ENCODE measurements at regions not wholly inside any gene's neighbourhood (a gene's known extent, or its start where the extent isn't known, plus 50 kb on each side); places are given as distances from the start of the nearest gene placed in this dataset.

DNA sequence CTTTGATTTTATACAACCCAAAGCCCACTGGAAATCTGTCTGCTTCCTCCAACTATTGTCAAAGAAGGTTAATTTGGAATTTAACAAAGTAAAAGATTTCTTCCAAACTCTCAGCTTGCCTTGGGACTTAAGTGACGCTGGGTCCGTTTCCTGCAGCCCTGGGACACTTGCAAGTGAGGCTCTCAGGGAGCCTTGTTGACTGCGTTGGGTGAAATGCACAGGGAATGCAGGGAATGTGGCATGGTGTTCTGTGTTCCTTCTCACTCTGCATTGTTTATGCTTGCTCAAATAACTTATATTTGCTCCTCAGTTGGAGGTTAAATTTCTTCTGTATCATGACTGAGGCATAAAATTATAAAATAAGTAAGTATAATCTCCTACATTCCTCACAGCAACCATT lies 60.9 kb upstream of the TJP1 start:
- no peak overlapping the region for H3K4me3 ChIP-seq (ENCODE audit: low read depth, low read length)
- no peak for DNase-seq (ENCODE audit: low read depth)
- TF ChIP-seq POLR2A (IDR thresholded peaks at IDR 0.05; ENCODE audit: extremely low read depth, insufficient read length) (no peak), MYC (IDR thresholded peaks at IDR 0.05; ENCODE audit: low read depth, low read length) (no peak)
- TF ChIP-seq, protein P1, sequence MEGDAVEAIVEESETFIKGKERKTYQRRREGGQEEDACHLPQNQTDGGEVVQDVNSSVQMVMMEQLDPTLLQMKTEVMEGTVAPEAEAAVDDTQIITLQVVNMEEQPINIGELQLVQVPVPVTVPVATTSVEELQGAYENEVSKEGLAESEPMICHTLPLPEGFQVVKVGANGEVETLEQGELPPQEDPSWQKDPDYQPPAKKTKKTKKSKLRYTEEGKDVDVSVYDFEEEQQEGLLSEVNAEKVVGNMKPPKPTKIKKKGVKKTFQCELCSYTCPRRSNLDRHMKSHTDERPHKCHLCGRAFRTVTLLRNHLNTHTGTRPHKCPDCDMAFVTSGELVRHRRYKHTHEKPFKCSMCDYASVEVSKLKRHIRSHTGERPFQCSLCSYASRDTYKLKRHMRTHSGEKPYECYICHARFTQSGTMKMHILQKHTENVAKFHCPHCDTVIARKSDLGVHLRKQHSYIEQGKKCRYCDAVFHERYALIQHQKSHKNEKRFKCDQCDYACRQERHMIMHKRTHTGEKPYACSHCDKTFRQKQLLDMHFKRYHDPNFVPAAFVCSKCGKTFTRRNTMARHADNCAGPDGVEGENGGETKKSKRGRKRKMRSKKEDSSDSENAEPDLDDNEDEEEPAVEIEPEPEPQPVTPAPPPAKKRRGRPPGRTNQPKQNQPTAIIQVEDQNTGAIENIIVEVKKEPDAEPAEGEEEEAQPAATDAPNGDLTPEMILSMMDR (IDR thresholded peaks at IDR 0.05; ENCODE audit: low read depth, low read length) = no peak
- TF ChIP-seq, protein P2, sequence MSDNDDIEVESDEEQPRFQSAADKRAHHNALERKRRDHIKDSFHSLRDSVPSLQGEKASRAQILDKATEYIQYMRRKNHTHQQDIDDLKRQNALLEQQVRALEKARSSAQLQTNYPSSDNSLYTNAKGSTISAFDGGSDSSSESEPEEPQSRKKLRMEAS (IDR thresholded peaks at IDR 0.05; ENCODE audit: low read depth, low read length) = no peak

DNA sequence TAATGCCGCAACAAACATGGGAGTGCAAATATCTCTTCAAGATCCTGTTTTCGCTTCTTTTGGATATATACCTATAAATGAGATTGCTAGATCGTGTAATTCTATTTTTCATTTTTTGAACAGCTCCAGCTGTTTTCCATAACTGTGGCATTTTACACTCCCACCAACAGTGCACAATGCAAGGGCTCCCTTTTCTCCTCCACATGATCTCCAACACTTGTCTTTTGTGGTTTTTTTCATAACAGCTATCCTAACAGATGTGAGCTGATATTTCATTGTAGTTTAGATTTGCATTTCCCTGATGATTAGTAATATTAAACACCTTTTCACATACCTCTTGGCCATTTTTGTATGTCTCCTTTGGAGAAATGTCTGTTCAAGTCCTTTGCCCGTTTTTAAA lies 58.6 kb upstream of the TJP1 start:
- DNase-seq (ENCODE audit: low read depth) = no peak
- TF ChIP-seq, protein P2 (IDR thresholded peaks at IDR 0.05; ENCODE audit: low read depth, low read length) = no peak
- TF ChIP-seq, protein P1 (IDR thresholded peaks at IDR 0.05; ENCODE audit: low read depth, low read length) = no peak
- no peak for TF ChIP-seq POLR2A (IDR thresholded peaks at IDR 0.05; ENCODE audit: extremely low read depth, insufficient read length)
- TF ChIP-seq MYC (IDR thresholded peaks at IDR 0.05; ENCODE audit: low read depth, low read length) = no peak
- no peak overlapping the region for H3K4me3 ChIP-seq (ENCODE audit: low read depth, low read length)

DNA sequence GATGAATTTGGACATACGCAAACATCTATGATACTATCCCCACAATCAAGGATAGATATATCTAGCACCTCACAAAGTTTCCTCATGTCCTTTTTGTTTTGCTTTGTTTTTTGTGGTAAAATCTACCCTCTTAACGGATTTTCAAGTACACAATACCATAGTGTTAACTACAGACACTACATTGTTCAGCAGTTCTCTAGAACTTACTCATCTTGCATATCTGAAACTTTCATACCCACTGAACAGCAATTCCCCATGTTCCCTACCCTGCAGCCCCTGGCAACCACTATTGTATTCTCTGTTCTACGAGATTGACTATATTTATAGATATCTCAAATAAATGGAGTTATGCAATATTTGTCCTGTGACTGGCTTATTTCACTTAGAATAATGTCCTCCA lies 58.1 kb upstream of the TJP1 start:
- DNase-seq (ENCODE audit: low read depth) = no peak
- TF ChIP-seq, protein P2 (IDR thresholded peaks at IDR 0.05; ENCODE audit: low read depth, low read length) = no peak
- TF ChIP-seq POLR2A (IDR thresholded peaks at IDR 0.05; ENCODE audit: extremely low read depth, insufficient read length) (no peak), MYC (IDR thresholded peaks at IDR 0.05; ENCODE audit: low read depth, low read length) (no peak)
- TF ChIP-seq, protein P1 (IDR thresholded peaks at IDR 0.05; ENCODE audit: low read depth, low read length) = no peak
- H3K4me3 ChIP-seq (ENCODE audit: low read depth, low read length) = no peak overlapping the region

DNA sequence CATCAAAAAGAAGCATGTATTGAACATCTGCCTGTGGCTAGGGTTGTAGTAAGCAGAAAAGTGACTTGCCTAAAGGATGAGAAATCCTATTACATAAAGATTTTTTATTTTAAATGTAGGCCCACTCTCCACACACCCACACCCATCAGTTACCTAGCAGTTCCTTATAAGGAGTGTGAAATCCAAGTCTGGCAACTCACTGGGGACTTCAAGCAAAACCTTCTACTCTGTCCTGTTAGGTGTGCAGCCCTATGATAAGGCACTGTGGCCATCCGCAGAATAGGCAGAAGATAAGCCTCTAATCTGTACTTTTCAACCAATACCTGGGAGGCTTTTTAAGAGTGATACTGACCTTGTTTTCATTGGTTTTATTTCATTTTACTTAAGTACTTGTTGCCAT lies 52.7 kb upstream of the TJP1 start:
- DNase-seq (ENCODE audit: low read depth) = no peak
- H3K4me3 ChIP-seq (ENCODE audit: low read depth, low read length) = no peak overlapping the region
- TF ChIP-seq MYC (IDR thresholded peaks at IDR 0.05; ENCODE audit: low read depth, low read length) (no peak), POLR2A (IDR thresholded peaks at IDR 0.05; ENCODE audit: extremely low read depth, insufficient read length) (no peak)
- TF ChIP-seq, protein P1 (IDR thresholded peaks at IDR 0.05; ENCODE audit: low read depth, low read length) = no peak
- TF ChIP-seq, protein P2 (IDR thresholded peaks at IDR 0.05; ENCODE audit: low read depth, low read length) = no peak

DNA sequence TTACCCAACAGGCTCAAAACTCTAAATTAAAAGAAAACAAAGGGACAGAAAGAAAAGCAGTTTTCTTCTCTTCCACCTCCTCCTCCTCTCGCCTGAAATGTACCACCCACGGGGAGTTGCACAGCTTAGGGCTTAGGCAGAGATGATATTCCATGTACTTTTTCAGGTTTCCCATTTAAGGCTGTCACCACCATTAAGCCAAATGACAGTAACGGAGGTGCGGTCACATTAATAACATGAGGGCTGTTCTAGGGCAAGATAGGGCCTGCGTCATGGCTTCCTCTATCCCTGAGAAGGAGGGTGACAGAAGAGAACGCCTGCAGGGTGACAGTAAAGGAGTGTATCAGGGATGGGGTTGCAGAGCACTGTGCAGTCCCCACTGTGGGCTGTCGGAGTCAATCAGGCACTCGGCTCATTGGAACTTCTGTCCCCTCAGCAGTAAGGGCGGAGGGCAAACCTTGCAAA lies 51.7 kb upstream of the TJP1 start:
- TF ChIP-seq MYC (IDR thresholded peaks at IDR 0.05; ENCODE audit: low read depth, low read length) = no peak
- no peak overlapping the region for H3K4me3 ChIP-seq (ENCODE audit: low read depth, low read length)
- DNase-seq (ENCODE audit: low read depth) = no peak

DNA sequence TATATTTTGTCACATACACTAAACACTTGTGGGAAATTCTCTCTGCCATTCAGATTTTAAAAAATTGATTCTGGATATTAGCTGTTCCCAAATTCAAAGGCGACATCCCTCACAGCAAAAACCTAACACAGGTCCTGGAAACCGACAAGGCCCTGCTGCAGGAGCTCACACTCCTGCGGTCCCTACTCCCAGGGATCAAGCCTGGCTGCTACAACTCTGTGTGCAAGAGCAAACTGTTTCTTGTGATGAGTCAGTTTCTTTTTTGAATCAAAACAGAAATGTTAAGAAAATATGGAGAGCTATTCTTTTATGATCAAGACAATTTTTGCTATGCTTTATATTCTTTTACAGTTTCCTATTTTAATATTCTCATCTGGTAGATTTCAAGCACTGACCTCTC lies 51.0 kb upstream of the TJP1 start:
- no peak for DNase-seq (ENCODE audit: low read depth)
- TF ChIP-seq, protein P1 (IDR thresholded peaks at IDR 0.05; ENCODE audit: low read depth, low read length) = no peak
- TF ChIP-seq POLR2A (IDR thresholded peaks at IDR 0.05; ENCODE audit: extremely low read depth, insufficient read length) = no peak
- TF ChIP-seq MYC (IDR thresholded peaks at IDR 0.05; ENCODE audit: low read depth, low read length) = no peak
- TF ChIP-seq, protein P2 (IDR thresholded peaks at IDR 0.05; ENCODE audit: low read depth, low read length) = no peak
- H3K4me3 ChIP-seq (ENCODE audit: low read depth, low read length) = no peak overlapping the region

Measured in NB4 (cell line).